ENCODE measurements at regions not wholly inside any gene's neighbourhood (a gene's known extent, or its start where the extent isn't known, plus 50 kb on each side); places are given as distances from the start of the nearest gene placed in this dataset.

GRCh38 chr1:38197312-38198061 lies 150.9 kb upstream of the POU3F1 start:
- TF ChIP-seq ILF3 (IDR thresholded peaks at IDR 0.05; ENCODE audit: borderline replicate concordance) (no peak), CEBPB (tag; IDR thresholded peaks at IDR 0.05) (0 out of 2 replicates have a peak, but pooled peaks have one; percentile 20)
- FAIRE-seq (no peak), ATAC-seq (no peak), DNase-seq (ENCODE audit: extremely low read depth in 1 of 4, low spot score in 3 of 4) (no peak)
- no peak overlapping the region for H3K9ac ChIP-seq (ENCODE audit: insufficient read depth in 1 of 2, low read depth in 2 of 2, low read length in 2 of 2)
- H2AFZ ChIP-seq (ENCODE audit: low read depth, low read length): no peak overlapping the region
- intact Hi-C loops (cut with micrococcal nuclease): no loop called here
- H3K4me1 ChIP-seq (replicated peaks in 1 of 2; ENCODE audit: control insufficient read depth in 2 of 2, insufficient read depth in 2 of 2, low read length in 2 of 2): no peaks in the 10 kb centered on the region
- peaks cover 44 to 47% of the 10 kb centered on the region in 2 experiments for H3K27me3 ChIP-seq (ENCODE audit: control insufficient read depth in 2 of 2, insufficient read depth in 2 of 2, low read length in 2 of 2)
- ChIA-PET CTCF (ENCODE audit: low intra/inter-chr PET ratio) (no interaction called here), POLR2A (interaction anchor here (0.8 kb wide), 1 partner anchor 14 kb away, joined by 4 read pairs; no protein-coding TSS in a partner anchor)
- 3% methylated on average over 14 of the region's 14 CpGs for WGBS (ENCODE audit: insufficient coverage, low coverage, missing lambda C conversion rate)
- no peaks in the 10 kb centered on the region for H3K79me2 ChIP-seq (ENCODE audit: control insufficient read depth, insufficient read depth, low read length)
- H3K36me3 ChIP-seq (ENCODE audit: control insufficient read depth, insufficient read depth, low read length): no peaks in the 10 kb centered on the region
- BruUV-seq (replicated peaks): no TSS peak
- H3K4me3 ChIP-seq: no peak overlapping the region
- no peak overlapping the region for H3K4me2 ChIP-seq (ENCODE audit: insufficient read depth, low read length)
- H4K20me1 ChIP-seq (replicated peaks; ENCODE audit: control insufficient read depth, insufficient read depth, low read length): no peaks in the 10 kb centered on the region
- in situ Hi-C loops (cut with MboI): no loop called here
- H3K9me1 ChIP-seq (ENCODE audit: control insufficient read depth, insufficient read depth, low read length): no peaks in the 10 kb centered on the region
- no peaks in the 10 kb centered on the region for H3K9me3 ChIP-seq (replicated peaks; ENCODE audit: control insufficient read depth, insufficient read depth, low read depth, low read length)
- H3K27ac ChIP-seq (ENCODE audit: extremely low read depth, low read depth, low read length): no peak overlapping the region

GRCh38 chr1:38194472-38194871 lies 147.9 kb upstream of the POU3F1 start:
- no peak for DNase-seq (ENCODE audit: extremely low read depth in 1 of 4, low spot score in 3 of 4)
- no peaks in the 10 kb centered on the region for H3K9me3 ChIP-seq (replicated peaks; ENCODE audit: control insufficient read depth, insufficient read depth, low read depth, low read length)
- FAIRE-seq: no peak
- ChIA-PET POLR2A (interaction anchor here (0.5 to 2.2 kb wide), 2 partner anchors 12 to 20 kb away, joined by 3 to 8 read pairs; no protein-coding TSS in a partner anchor), CTCF (ENCODE audit: low intra/inter-chr PET ratio) (no interaction called here)
- H3K4me3 ChIP-seq: no peak overlapping the region
- no peak overlapping the region for H3K4me2 ChIP-seq (ENCODE audit: insufficient read depth, low read length)
- H3K9ac ChIP-seq (ENCODE audit: insufficient read depth in 1 of 2, low read depth in 2 of 2, low read length in 2 of 2): no peak overlapping the region
- in situ Hi-C loops (cut with MboI): no loop called here
- no peak overlapping the region for H3K27ac ChIP-seq (ENCODE audit: extremely low read depth, low read depth, low read length)
- no peaks in the 10 kb centered on the region for H3K79me2 ChIP-seq (ENCODE audit: control insufficient read depth, insufficient read depth, low read length)
- H3K9me1 ChIP-seq (ENCODE audit: control insufficient read depth, insufficient read depth, low read length): no peaks in the 10 kb centered on the region
- intact Hi-C loops (cut with micrococcal nuclease): no loop called here
- BruUV-seq (replicated peaks): no TSS peak
- no peaks in the 10 kb centered on the region for H3K4me1 ChIP-seq (replicated peaks in 1 of 2; ENCODE audit: control insufficient read depth in 2 of 2, insufficient read depth in 2 of 2, low read length in 2 of 2)
- ATAC-seq: no peak
- H3K36me3 ChIP-seq (ENCODE audit: control insufficient read depth, insufficient read depth, low read length): no peaks in the 10 kb centered on the region
- H4K20me1 ChIP-seq (replicated peaks; ENCODE audit: control insufficient read depth, insufficient read depth, low read length): no peaks in the 10 kb centered on the region
- H2AFZ ChIP-seq (ENCODE audit: low read depth, low read length): no peak overlapping the region
- WGBS (ENCODE audit: insufficient coverage, low coverage, missing lambda C conversion rate): under 1% methylated on average over 6 of the region's 6 CpGs
- H3K27me3 ChIP-seq (ENCODE audit: control insufficient read depth in 2 of 2, insufficient read depth in 2 of 2, low read length in 2 of 2): peaks cover 51 to 70% of the 10 kb centered on the region in 2 experiments
- TF ChIP-seq CBX5 (IDR thresholded peaks at IDR 0.05; ENCODE audit: borderline replicate concordance, low read depth): no peak
- no peak for TF ChIP-seq SAFB2 (IDR thresholded peaks at IDR 0.05; ENCODE audit: borderline replicate concordance, low read depth, low read length, severe bottlenecking)
- no peak for TF ChIP-seq RHOXF2B (CRISPR knock-in tag; conservative IDR thresholded peaks at IDR 0.05)
- TF ChIP-seq STAT6 (CRISPR knock-in tag; IDR thresholded peaks at IDR 0.05): no peak
- TF ChIP-seq CREB3L1 (IDR thresholded peaks at IDR 0.05; ENCODE audit: borderline replicate concordance, low read depth): no peak
- no peak for TF ChIP-seq ADNP (tag; IDR thresholded peaks at IDR 0.05)
- TF ChIP-seq MAFF (IDR thresholded peaks at IDR 0.05; ENCODE audit: low read length): no peak
- TF ChIP-seq NBN (IDR thresholded peaks at IDR 0.05; ENCODE audit: low read depth): no peak
- TF ChIP-seq RB1 (IDR thresholded peaks at IDR 0.05; ENCODE audit: low read depth): no peak
- TF ChIP-seq NCOA1 (IDR thresholded peaks at IDR 0.05; ENCODE audit: low read depth): no peak
- TF ChIP-seq MCM3 (IDR thresholded peaks at IDR 0.05): no peak

All from K562 (cell line).